Naive thymus-derived CD8-positive, alpha-beta T cell (primary cell): ENCODE measurements at regions not wholly inside any gene's neighbourhood (a gene's known extent, or its start where the extent isn't known, plus 50 kb on each side); places are given as distances from the start of the nearest gene placed in this dataset.

ENCODE experiments used
- ATAC-seq, 2 donors: fragments of 150-1000 bp; cut with Tn5 transposase in 1 of 2; sonication (Bioruptor Pico), chemical (Tn5 transposase) in 1 of 2; 1 replicate in 1 of 2; 2 replicates in 1 of 2; pipeline ENCODE4 v1.10.0; 2021; ENCODE audit warnings: mild to moderate bottlenecking in 2 of 2, moderate library complexity in 2 of 2
- POLR2A ChIA-PET: fragments of 350-600 bp; sonication (Branson Sonifier 250); formaldehyde crosslinking; loops from one replicate; lab custom pipeline; 2021; ENCODE audit warnings: antibody characterized with exemption; lab: Charles Lee
- DNase-seq, 10 donors: peaks; one replicate each; pipeline versions ENCODE4 v3.0.0 to v3.0.0-alpha.2; 2020 to 2022
- H3K27ac Mint-ChIP-seq, 10 donors: one replicate each; pipeline ENCODE4 v1.8.0; 2020 to 2022; ENCODE audit warnings: mild to moderate bottlenecking in 10 of 10, mixed read lengths in 10 of 10, moderate library complexity in 4 of 10, inconsistent platforms in 1 of 10
- H3K27me3 Mint-ChIP-seq, 5 donors: one replicate each; pipeline ENCODE4 v1.8.0; 2021 to 2022; ENCODE audit warnings: mixed read lengths in 5 of 5
- H3K36me3 Mint-ChIP-seq, 3 donors: one replicate each; pipeline ENCODE4 v1.8.0; 2020 to 2022; ENCODE audit warnings: mixed read lengths in 3 of 3, mild to moderate bottlenecking in 2 of 3, inconsistent platforms in 1 of 3
- H3K4me1 Mint-ChIP-seq, 4 donors: one replicate each; pipeline ENCODE4 v1.8.0; 2021 to 2022; ENCODE audit warnings: mixed read lengths in 4 of 4
- H3K4me3 Mint-ChIP-seq, 10 donors: one replicate each; pipeline ENCODE4 v1.8.0; 2020 to 2022; ENCODE audit warnings: mild to moderate bottlenecking in 10 of 10, mixed read lengths in 10 of 10, moderate library complexity in 6 of 10, inconsistent platforms in 1 of 10
- H3K9me3 Mint-ChIP-seq, 9 donors: one replicate each; pipeline ENCODE4 v1.8.0; 2020 to 2022; ENCODE audit warnings: mixed read lengths in 9 of 9, mild to moderate bottlenecking in 3 of 9, inconsistent platforms in 1 of 9, moderate library complexity in 1 of 9

GRCh38 chr11:25900814-25901213 lies 431.1 kb upstream of the ANO3 start:
- Mint-ChIP-seq H3K27ac (no peak overlapping the region), H3K27me3 (no peaks in the 10 kb centered on the region), H3K9me3 (peaks cover 0 to 22% (median 4%) of the 10 kb centered on the region in 9 donors), H3K4me3 (no peak overlapping the region), H3K4me1 (no peaks in the 10 kb centered on the region), H3K36me3 (no peaks in the 10 kb centered on the region)
- ATAC-seq (no peak), DNase-seq (no peak)
- POLR2A ChIA-PET, result no interaction called here

- no peak overlapping the region for H3K27ac Mint-ChIP-seq
- ATAC-seq (no peak), DNase-seq (no peak)
- H3K4me1 Mint-ChIP-seq, result no peaks in the 10 kb centered on the region
- peaks cover 0 to 22% (median 4%) of the 10 kb centered on the region in 9 donors for H3K9me3 Mint-ChIP-seq
- no peaks in the 10 kb centered on the region for H3K36me3 Mint-ChIP-seq
- H3K27me3 Mint-ChIP-seq, result no peaks in the 10 kb centered on the region
- H3K4me3 Mint-ChIP-seq, result no peak overlapping the region
- POLR2A ChIA-PET, result no interaction called here
Measured at GRCh38 chr11:25901415-25901814, 430.5 kb upstream of the ANO3 start.

- POLR2A ChIA-PET, result no interaction called here
- Mint-ChIP-seq H3K9me3 (peaks cover 0 to 22% (median 8%) of the 10 kb centered on the region in 9 donors), H3K4me3 (no peak overlapping the region), H3K4me1 (no peaks in the 10 kb centered on the region), H3K27ac (no peak overlapping the region), H3K27me3 (no peaks in the 10 kb centered on the region), H3K36me3 (no peaks in the 10 kb centered on the region)
- no peak for DNase-seq
- ATAC-seq, result no peak
Measured at GRCh38 chr11:25902476-25902875, 429.5 kb upstream of the ANO3 start.

GRCh38 chr11:25908726-25909125 lies 423.2 kb upstream of the ANO3 start:
- Mint-ChIP-seq H3K27me3 (no peaks in the 10 kb centered on the region), H3K27ac (no peak overlapping the region), H3K4me1 (no peaks in the 10 kb centered on the region), H3K9me3 (peaks cover 0 to 25% (median 8%) of the 10 kb centered on the region in 9 donors), H3K36me3 (no peaks in the 10 kb centered on the region), H3K4me3 (no peak overlapping the region)
- POLR2A ChIA-PET, result no interaction called here
- DNase-seq, result no peak
- ATAC-seq, result no peak

- H3K9me3 Mint-ChIP-seq, result peaks cover 0 to 18% (median 6%) of the 10 kb centered on the region in 9 donors
- no peaks in the 10 kb centered on the region for H3K27me3 Mint-ChIP-seq
- DNase-seq (no peak), ATAC-seq (no peak)
- POLR2A ChIA-PET, result no interaction called here
- H3K4me1 Mint-ChIP-seq, result no peaks in the 10 kb centered on the region
- no peak overlapping the region for H3K27ac Mint-ChIP-seq
- no peaks in the 10 kb centered on the region for H3K36me3 Mint-ChIP-seq
- no peak overlapping the region for H3K4me3 Mint-ChIP-seq
Measured at GRCh38 chr11:25910086-25910485, 421.8 kb upstream of the ANO3 start.

GRCh38 chr11:25920356-25920755 lies 411.6 kb upstream of the ANO3 start:
- Mint-ChIP-seq H3K4me3 (no peak overlapping the region), H3K36me3 (peaks cover 0 to 3% (median 0%) of the 10 kb centered on the region in 3 donors), H3K27me3 (no peaks in the 10 kb centered on the region), H3K4me1 (no peaks in the 10 kb centered on the region), H3K9me3 (peaks cover 0 to 46% (median 22%) of the 10 kb centered on the region in 9 donors), H3K27ac (no peak overlapping the region)
- no peak for DNase-seq
- ATAC-seq, result no peak
- POLR2A ChIA-PET, result no interaction called here

- DNase-seq, result no peak
- ATAC-seq, result no peak
- H3K4me1 Mint-ChIP-seq, result no peaks in the 10 kb centered on the region
- peaks cover 0 to 3% (median 0%) of the 10 kb centered on the region in 3 donors for H3K36me3 Mint-ChIP-seq
- peaks cover 0 to 40% (median 15%) of the 10 kb centered on the region in 9 donors for H3K9me3 Mint-ChIP-seq
- H3K27me3 Mint-ChIP-seq, result no peaks in the 10 kb centered on the region
- POLR2A ChIA-PET, result no interaction called here
- no peak overlapping the region for H3K27ac Mint-ChIP-seq
- no peak overlapping the region for H3K4me3 Mint-ChIP-seq
Measured at GRCh38 chr11:25924586-25924985, 407.3 kb upstream of the ANO3 start.

- no peak overlapping the region for H3K4me3 Mint-ChIP-seq
Measured at GRCh38 chr11:25925359-25925758, 406.6 kb upstream of the ANO3 start.

GRCh38 chr11:25927411-25927953 lies 404.4 kb upstream of the ANO3 start:
- POLR2A ChIA-PET, result no interaction called here
- ATAC-seq, result no peak

More at GRCh38 chr11:25925359-25925758, 406.6 kb upstream of the ANO3 start:
- POLR2A ChIA-PET, result no interaction called here
- Mint-ChIP-seq H3K27ac (no peak overlapping the region), H3K36me3 (peaks cover 0 to 3% (median 0%) of the 10 kb centered on the region in 3 donors), H3K4me1 (no peaks in the 10 kb centered on the region), H3K27me3 (no peaks in the 10 kb centered on the region), H3K9me3 (peaks cover 0 to 37% (median 13%) of the 10 kb centered on the region in 9 donors)
- DNase-seq, result no peak
- no peak for ATAC-seq

GRCh38 chr11:25928076-25928475 lies 403.9 kb upstream of the ANO3 start:
- Mint-ChIP-seq H3K27me3 (no peaks in the 10 kb centered on the region), H3K36me3 (peaks cover 0 to 3% (median 0%) of the 10 kb centered on the region in 3 donors)

More at GRCh38 chr11:25927411-25927953, 404.4 kb upstream of the ANO3 start:
- no peaks in the 10 kb centered on the region for H3K27me3 Mint-ChIP-seq
- DNase-seq, result no peak
- H3K36me3 Mint-ChIP-seq, result peaks cover 0 to 3% (median 0%) of the 10 kb centered on the region in 3 donors
- no peak overlapping the region for H3K4me3 Mint-ChIP-seq
- H3K27ac Mint-ChIP-seq, result no peak overlapping the region
- H3K4me1 Mint-ChIP-seq, result no peaks in the 10 kb centered on the region
- peaks cover 4 to 32% (median 10%) of the 10 kb centered on the region in 9 donors for H3K9me3 Mint-ChIP-seq

GRCh38 chr11:25938952-25939351 lies 393.0 kb upstream of the ANO3 start:
- peaks cover 0 to 25% (median 4%) of the 10 kb centered on the region in 9 donors for H3K9me3 Mint-ChIP-seq
- no peak for ATAC-seq
- no peaks in the 10 kb centered on the region for H3K27me3 Mint-ChIP-seq
- H3K27ac Mint-ChIP-seq, result no peak overlapping the region
- H3K4me3 Mint-ChIP-seq, result no peak overlapping the region
- H3K4me1 Mint-ChIP-seq, result no peaks in the 10 kb centered on the region
- POLR2A ChIA-PET, result no interaction called here
- no peaks in the 10 kb centered on the region for H3K36me3 Mint-ChIP-seq
- no peak for DNase-seq

More at GRCh38 chr11:25928076-25928475, 403.9 kb upstream of the ANO3 start:
- no peak for DNase-seq
- no peak for ATAC-seq
- POLR2A ChIA-PET, result no interaction called here
- peaks cover 0 to 28% (median 9%) of the 10 kb centered on the region in 9 donors for H3K9me3 Mint-ChIP-seq
- H3K4me3 Mint-ChIP-seq, result no peak overlapping the region
- H3K27ac Mint-ChIP-seq, result no peak overlapping the region
- H3K4me1 Mint-ChIP-seq, result no peaks in the 10 kb centered on the region

GRCh38 chr11:25939691-25940090 lies 392.2 kb upstream of the ANO3 start:
- H3K36me3 Mint-ChIP-seq, result no peaks in the 10 kb centered on the region
- H3K27ac Mint-ChIP-seq, result no peak overlapping the region

GRCh38 chr11:25941353-25941752 lies 390.6 kb upstream of the ANO3 start:
- Mint-ChIP-seq H3K4me1 (no peaks in the 10 kb centered on the region), H3K27me3 (no peaks in the 10 kb centered on the region), H3K36me3 (no peaks in the 10 kb centered on the region), H3K4me3 (no peak overlapping the region), H3K9me3 (peaks cover 0 to 17% (median 5%) of the 10 kb centered on the region in 9 donors), H3K27ac (no peak overlapping the region)
- DNase-seq (no peak), ATAC-seq (no peak)
- POLR2A ChIA-PET, result no interaction called here

More at GRCh38 chr11:25939691-25940090, 392.2 kb upstream of the ANO3 start:
- H3K27me3 Mint-ChIP-seq, result no peaks in the 10 kb centered on the region
- H3K4me1 Mint-ChIP-seq, result no peaks in the 10 kb centered on the region
- POLR2A ChIA-PET, result no interaction called here
- H3K9me3 Mint-ChIP-seq, result peaks cover 0 to 25% (median 4%) of the 10 kb centered on the region in 9 donors
- H3K4me3 Mint-ChIP-seq, result no peak overlapping the region
- no peak for DNase-seq
- ATAC-seq, result no peak

GRCh38 chr11:25943031-25943430 lies 388.9 kb upstream of the ANO3 start:
- POLR2A ChIA-PET, result no interaction called here
- no peak for ATAC-seq
- Mint-ChIP-seq H3K36me3 (no peaks in the 10 kb centered on the region), H3K4me3 (no peak overlapping the region), H3K27ac (no peak overlapping the region), H3K9me3 (peaks cover 0 to 17% (median 8%) of the 10 kb centered on the region in 9 donors), H3K4me1 (no peaks in the 10 kb centered on the region), H3K27me3 (no peaks in the 10 kb centered on the region)
- no peak for DNase-seq
